ENCODE measurements at regions not wholly inside any gene's neighbourhood (a gene's known extent, or its start where the extent isn't known, plus 50 kb on each side); places are given as distances from the start of the nearest gene placed in this dataset.

DNA sequence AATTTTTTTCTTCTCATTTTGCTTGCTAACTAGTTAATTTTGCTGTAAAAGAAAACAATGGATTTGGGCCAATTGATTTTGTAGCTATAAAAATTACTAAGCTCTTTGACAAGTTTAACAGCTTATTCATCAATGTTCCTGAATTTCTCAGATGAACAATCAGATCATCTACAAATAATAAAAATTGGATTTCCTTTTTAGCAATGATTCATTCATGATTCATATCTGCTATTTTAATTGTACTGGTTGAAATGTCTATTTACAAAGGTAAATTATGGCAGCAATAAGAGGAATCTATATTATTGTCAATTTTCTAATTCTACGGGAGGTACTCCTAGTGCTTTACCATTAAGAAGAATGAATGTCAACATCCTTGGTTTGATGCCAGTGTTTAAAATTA is 178.8 kb upstream of the BTBD3 start:
- H3K4me1 Mint-ChIP-seq = no peaks in the 10 kb centered on the region
- peaks cover 2% of the 10 kb centered on the region for H3K9me3 Mint-ChIP-seq
- ATAC-seq (ENCODE audit: low read depth) (no peak), DNase-seq (no peak)
- no peak overlapping the region for H3K27ac Mint-ChIP-seq
- TF ChIP-seq, protein P1, sequence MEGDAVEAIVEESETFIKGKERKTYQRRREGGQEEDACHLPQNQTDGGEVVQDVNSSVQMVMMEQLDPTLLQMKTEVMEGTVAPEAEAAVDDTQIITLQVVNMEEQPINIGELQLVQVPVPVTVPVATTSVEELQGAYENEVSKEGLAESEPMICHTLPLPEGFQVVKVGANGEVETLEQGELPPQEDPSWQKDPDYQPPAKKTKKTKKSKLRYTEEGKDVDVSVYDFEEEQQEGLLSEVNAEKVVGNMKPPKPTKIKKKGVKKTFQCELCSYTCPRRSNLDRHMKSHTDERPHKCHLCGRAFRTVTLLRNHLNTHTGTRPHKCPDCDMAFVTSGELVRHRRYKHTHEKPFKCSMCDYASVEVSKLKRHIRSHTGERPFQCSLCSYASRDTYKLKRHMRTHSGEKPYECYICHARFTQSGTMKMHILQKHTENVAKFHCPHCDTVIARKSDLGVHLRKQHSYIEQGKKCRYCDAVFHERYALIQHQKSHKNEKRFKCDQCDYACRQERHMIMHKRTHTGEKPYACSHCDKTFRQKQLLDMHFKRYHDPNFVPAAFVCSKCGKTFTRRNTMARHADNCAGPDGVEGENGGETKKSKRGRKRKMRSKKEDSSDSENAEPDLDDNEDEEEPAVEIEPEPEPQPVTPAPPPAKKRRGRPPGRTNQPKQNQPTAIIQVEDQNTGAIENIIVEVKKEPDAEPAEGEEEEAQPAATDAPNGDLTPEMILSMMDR (IDR thresholded peaks at IDR 0.05) = no peak
- intact Hi-C loops (cut with micrococcal nuclease) = no loop called here
- H3K36me3 Mint-ChIP-seq (ENCODE audit: low read depth) = no peaks in the 10 kb centered on the region
- CTCF ChIA-PET = no interaction called here
- H3K27me3 Mint-ChIP-seq = no peaks in the 10 kb centered on the region
- no peak overlapping the region for H3K4me3 Mint-ChIP-seq
- POLR2A ChIA-PET = no interaction called here

DNA sequence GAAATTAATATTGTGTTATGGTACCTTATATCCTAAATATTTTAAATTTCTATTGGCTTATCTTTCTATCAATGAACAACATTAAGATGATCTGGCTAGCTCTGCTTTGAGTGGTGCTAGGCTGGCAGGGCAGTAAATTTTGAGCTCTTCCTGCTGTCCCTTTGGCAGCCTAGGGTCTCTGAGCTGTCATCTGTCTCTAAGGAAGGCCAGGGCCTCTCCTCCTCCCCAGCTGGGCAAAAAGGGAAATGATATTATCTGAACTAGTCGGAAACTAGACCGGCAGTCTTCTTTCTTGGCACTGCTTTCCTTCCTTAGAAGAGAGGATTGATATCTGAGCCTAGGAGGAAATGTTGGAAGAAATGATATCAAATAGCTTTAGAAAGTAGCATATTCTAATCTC is 176.7 kb upstream of the BTBD3 start:
- ChIA-PET POLR2A (no interaction called here), CTCF (no interaction called here)
- no peaks in the 10 kb centered on the region for H3K27me3 Mint-ChIP-seq
- TF ChIP-seq, protein P1 (IDR thresholded peaks at IDR 0.05) = no peak
- H3K9me3 Mint-ChIP-seq = peaks cover 2% of the 10 kb centered on the region
- ATAC-seq (ENCODE audit: low read depth) (no peak), DNase-seq (no peak)
- no peaks in the 10 kb centered on the region for H3K36me3 Mint-ChIP-seq (ENCODE audit: low read depth)
- no peak overlapping the region for H3K4me3 Mint-ChIP-seq
- no peaks in the 10 kb centered on the region for H3K4me1 Mint-ChIP-seq
- intact Hi-C loops (cut with micrococcal nuclease) = no loop called here
- H3K27ac Mint-ChIP-seq = no peak overlapping the region

DNA sequence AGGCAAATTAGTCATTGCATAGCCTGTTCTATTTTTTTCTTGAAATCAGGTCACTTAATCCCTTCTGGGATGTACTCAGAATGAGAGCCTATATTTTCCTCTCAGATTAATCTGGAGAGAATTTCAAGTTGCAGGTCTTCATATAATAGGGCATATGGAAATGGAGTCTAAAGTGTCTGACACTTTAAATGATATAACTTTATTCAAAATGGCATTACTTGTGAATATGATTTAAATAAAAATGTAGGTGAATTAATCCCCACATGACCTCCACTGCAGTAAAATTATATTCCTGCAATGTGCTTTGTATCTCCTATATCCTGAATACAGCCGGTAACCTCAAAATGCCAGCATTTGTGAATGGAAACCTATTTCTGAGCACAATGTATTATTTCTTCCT is 172.5 kb upstream of the BTBD3 start:
- no peak for ATAC-seq (ENCODE audit: low read depth)
- H3K4me3 Mint-ChIP-seq = no peak overlapping the region
- H3K4me1 Mint-ChIP-seq = no peaks in the 10 kb centered on the region
- no peaks in the 10 kb centered on the region for H3K27me3 Mint-ChIP-seq
- H3K36me3 Mint-ChIP-seq (ENCODE audit: low read depth) = no peaks in the 10 kb centered on the region
- no peaks in the 10 kb centered on the region for H3K9me3 Mint-ChIP-seq
- ChIA-PET POLR2A (no interaction called here), CTCF (no interaction called here)
- DNase-seq = no peak
- TF ChIP-seq, protein P1 (IDR thresholded peaks at IDR 0.05) = no peak
- intact Hi-C loops (cut with micrococcal nuclease) = no loop called here
- H3K27ac Mint-ChIP-seq = no peak overlapping the region

DNA sequence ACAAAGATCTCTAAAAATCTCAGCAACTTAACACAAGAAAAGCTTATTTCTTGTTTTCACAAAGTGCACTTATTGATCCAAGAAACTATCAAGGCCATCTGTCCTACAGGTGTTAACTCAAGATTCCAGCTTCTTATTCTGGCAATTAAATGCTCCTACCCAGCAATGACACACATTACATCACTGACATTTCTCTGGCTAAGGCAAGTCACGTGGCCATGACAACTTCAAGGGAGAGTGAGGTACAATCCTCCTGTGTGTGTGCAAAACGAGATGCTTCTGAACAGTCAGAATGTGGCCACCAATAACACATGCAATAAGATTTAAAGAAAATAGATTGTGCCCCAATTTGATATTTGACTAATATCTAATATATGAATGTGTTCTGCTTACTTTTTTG is 169.3 kb upstream of the BTBD3 start:
- DNase-seq = no peak
- ATAC-seq (ENCODE audit: low read depth) = no peak
- no peaks in the 10 kb centered on the region for H3K4me1 Mint-ChIP-seq
- no peaks in the 10 kb centered on the region for H3K27me3 Mint-ChIP-seq
- intact Hi-C loops (cut with micrococcal nuclease) = no loop called here
- H3K27ac Mint-ChIP-seq = no peak overlapping the region
- H3K36me3 Mint-ChIP-seq (ENCODE audit: low read depth) = no peaks in the 10 kb centered on the region
- H3K4me3 Mint-ChIP-seq = no peak overlapping the region
- TF ChIP-seq, protein P1 (IDR thresholded peaks at IDR 0.05) = no peak
- ChIA-PET POLR2A (no interaction called here), CTCF (no interaction called here)
- no peaks in the 10 kb centered on the region for H3K9me3 Mint-ChIP-seq

DNA sequence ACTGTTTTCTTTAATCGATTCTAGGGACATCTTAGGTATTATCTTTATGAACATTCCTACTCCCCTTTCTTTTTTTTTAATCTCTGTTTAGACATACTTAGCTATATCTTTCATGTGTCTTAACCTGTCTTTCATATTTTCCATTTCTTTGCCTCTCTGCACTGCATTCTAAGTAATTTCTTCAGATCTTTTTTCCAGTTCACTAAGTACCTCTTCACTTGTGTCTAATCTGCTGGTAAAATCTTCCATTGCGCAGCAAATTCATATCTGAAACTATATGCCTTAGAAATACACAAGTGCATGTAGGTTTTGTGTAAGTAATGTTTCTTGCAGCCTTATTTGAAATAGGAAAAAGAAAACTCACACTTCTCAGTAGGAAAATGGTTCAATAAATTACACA is 165.4 kb upstream of the BTBD3 start:
- H3K4me3 Mint-ChIP-seq = no peak overlapping the region
- DNase-seq (no peak), ATAC-seq (ENCODE audit: low read depth) (no peak)
- H3K9me3 Mint-ChIP-seq = no peaks in the 10 kb centered on the region
- H3K27ac Mint-ChIP-seq = no peak overlapping the region
- CTCF ChIA-PET = no interaction called here
- POLR2A ChIA-PET = no interaction called here
- TF ChIP-seq, protein P1 (IDR thresholded peaks at IDR 0.05) = no peak
- no peaks in the 10 kb centered on the region for H3K27me3 Mint-ChIP-seq
- intact Hi-C loops (cut with micrococcal nuclease) = no loop called here
- no peaks in the 10 kb centered on the region for H3K4me1 Mint-ChIP-seq
- H3K36me3 Mint-ChIP-seq (ENCODE audit: low read depth) = no peaks in the 10 kb centered on the region

Measured in activated B cell treated with CpG ODN at 0.5 μM for 24 hours (primary cell).